WI38 (cell line): ENCODE measurements at regions not wholly inside any gene's neighbourhood (a gene's known extent, or its start where the extent isn't known, plus 50 kb on each side); places are given as distances from the start of the nearest gene placed in this dataset.

Experiments
- H3K4me3 ChIP-seq: 2 replicates; pipeline ENCODE4 v1.5.1; 2011; ENCODE audit warnings: low read depth, mild to moderate bottlenecking, control low read depth, low read length
- TF ChIP-seq, protein P1 (sequence below): IDR thresholded peaks from 2 replicates; pipeline ENCODE4 v1.5.1; 2012; ENCODE audit warnings: low read depth, mild to moderate bottlenecking, control low read depth, low read length

- TF ChIP-seq, protein P1, sequence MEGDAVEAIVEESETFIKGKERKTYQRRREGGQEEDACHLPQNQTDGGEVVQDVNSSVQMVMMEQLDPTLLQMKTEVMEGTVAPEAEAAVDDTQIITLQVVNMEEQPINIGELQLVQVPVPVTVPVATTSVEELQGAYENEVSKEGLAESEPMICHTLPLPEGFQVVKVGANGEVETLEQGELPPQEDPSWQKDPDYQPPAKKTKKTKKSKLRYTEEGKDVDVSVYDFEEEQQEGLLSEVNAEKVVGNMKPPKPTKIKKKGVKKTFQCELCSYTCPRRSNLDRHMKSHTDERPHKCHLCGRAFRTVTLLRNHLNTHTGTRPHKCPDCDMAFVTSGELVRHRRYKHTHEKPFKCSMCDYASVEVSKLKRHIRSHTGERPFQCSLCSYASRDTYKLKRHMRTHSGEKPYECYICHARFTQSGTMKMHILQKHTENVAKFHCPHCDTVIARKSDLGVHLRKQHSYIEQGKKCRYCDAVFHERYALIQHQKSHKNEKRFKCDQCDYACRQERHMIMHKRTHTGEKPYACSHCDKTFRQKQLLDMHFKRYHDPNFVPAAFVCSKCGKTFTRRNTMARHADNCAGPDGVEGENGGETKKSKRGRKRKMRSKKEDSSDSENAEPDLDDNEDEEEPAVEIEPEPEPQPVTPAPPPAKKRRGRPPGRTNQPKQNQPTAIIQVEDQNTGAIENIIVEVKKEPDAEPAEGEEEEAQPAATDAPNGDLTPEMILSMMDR = no peak
- no peak overlapping the region for H3K4me3 ChIP-seq
These were observed 60.4 kb upstream of the SCAF11 start for GRCh38 chr12:46050805-46051204.

GRCh38 chr12:46049665-46050064, 59.3 kb upstream of the SCAF11 start:
- TF ChIP-seq, protein P1 = no peak
- H3K4me3 ChIP-seq = no peak overlapping the region

DNA sequence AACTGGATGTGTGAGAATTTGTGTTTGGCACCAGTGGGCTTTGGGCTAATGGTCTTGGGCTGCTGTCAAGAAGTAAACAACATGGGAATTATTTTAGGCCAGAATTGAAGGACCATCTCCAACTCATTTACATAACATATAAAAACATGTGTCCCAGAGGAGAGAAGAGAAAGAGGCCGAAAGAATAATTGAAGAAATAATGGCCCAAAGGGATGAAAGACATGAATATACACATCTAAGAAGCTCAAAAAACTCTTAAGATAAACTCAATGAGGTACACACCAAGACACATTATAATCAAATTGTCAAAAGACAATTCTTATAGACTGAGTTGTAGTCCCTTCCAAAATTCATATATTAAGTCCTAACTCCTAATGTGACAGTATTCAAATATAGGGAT, 56.1 kb upstream of the SCAF11 start:
- TF ChIP-seq, protein P1 = no peak
- no peak overlapping the region for H3K4me3 ChIP-seq

- H3K4me3 ChIP-seq = no peak overlapping the region
These were observed 53.7 kb upstream of the SCAF11 start for GRCh38 chr12:46043972-46044520.

More at GRCh38 chr12:46043972-46044520, 53.7 kb upstream of the SCAF11 start:
- TF ChIP-seq, protein P1 = no peak
